ENCODE measurements at regions not wholly inside any gene's neighbourhood (a gene's known extent, or its start where the extent isn't known, plus 50 kb on each side); places are given as distances from the start of the nearest gene placed in this dataset.
A peak's percentile ranks its signal among the peaks of the same experiment; 100 is the strongest.

DNA sequence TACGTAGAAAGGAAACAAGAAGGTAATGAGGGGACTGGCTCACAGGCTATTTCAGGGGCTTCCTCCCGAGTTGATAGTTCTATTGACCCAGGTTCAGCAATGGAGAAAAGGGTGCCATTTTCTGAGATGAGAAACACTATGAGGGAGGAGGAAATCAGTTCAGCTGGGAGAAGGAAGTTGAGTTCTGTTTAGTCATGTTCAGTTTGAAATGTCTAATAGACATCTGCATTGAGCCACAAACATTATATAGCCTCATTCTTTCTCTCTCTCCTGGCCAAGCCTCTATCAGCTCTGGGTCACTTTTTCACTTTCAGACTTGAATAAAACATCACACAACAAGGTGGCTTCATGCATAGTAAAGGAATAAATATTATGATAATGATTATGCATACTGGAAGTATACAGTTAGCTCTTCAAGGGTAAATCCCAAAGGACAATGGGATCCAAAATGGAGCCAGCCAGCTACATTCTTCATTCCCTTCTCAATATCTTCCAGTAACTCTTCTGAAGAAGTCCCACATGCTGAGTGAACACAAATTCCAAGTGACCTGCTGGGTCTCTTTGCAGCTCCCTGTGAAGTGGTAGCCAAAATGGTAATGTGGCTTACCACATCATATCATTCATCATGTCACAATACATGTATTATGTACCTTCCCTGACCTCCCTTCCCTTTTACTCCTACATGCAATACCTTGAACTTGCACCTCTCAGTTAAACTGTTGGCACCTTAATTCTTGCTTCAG, 80.9 kb upstream of the CD44 start:
- no peaks in the 10 kb centered on the region for H3K9me3 ChIP-seq (replicated peaks; ENCODE audit: insufficient read depth, low read length)
- H3F3A ChIP-seq (ENCODE audit: insufficient read depth, low read length), result no peaks in the 10 kb centered on the region
- no peak overlapping the region for H3K9ac ChIP-seq (ENCODE audit: low read length)
- no peaks in the 10 kb centered on the region for H3K9me2 ChIP-seq (replicated peaks; ENCODE audit: insufficient read depth, low read length)
- peaks cover 17% of the 10 kb centered on the region for H3K4me1 ChIP-seq (ENCODE audit: low read length)
- no peak for DNase-seq
- H3K4me2 ChIP-seq (ENCODE audit: low read depth, low read length), result no peak overlapping the region
- H3K27me3 ChIP-seq (replicated peaks; ENCODE audit: insufficient read depth, low read length), result no peaks in the 10 kb centered on the region
- H3K4me3 ChIP-seq (ENCODE audit: low read length), result no peak overlapping the region
- TF ChIP-seq EZH2 (optimal IDR thresholded peaks at IDR 0.05; ENCODE audit: low read depth, low read length) (no peak), EZH2phosphoT487 (IDR thresholded peaks at IDR 0.05; ENCODE audit: low read length) (no peak), CTCF (IDR thresholded peaks at IDR 0.05; ENCODE audit: low read length) (no peak)
- H3K27ac ChIP-seq (ENCODE audit: low read length), result peak overlapping the region; percentile 16; the same call in 1 of the 2 replicates
- H4K20me1 ChIP-seq (ENCODE audit: insufficient read depth, low read length), result no peaks in the 10 kb centered on the region
- H3K79me2 ChIP-seq (ENCODE audit: low read length), result no peaks in the 10 kb centered on the region
- no peak overlapping the region for H2AFZ ChIP-seq (ENCODE audit: low read length)
- no peaks in the 10 kb centered on the region for H3K36me3 ChIP-seq (replicated peaks; ENCODE audit: insufficient read depth, low read length)

GRCh38 chr11:35058669-35059434, 80.1 kb upstream of the CD44 start:
- Histone ChIP-seq H3K9ac (ENCODE audit: low read length) (no peak overlapping the region), H2AFZ (ENCODE audit: low read length) (peak overlapping the region; percentile 12; the same call in 1 of the 2 replicates), H3K4me1 (ENCODE audit: low read length) (peaks cover 17% of the 10 kb centered on the region)

More at GRCh38 chr11:35058669-35059434, 80.1 kb upstream of the CD44 start:
- Histone ChIP-seq H3K27me3 (replicated peaks; ENCODE audit: insufficient read depth, low read length) (no peaks in the 10 kb centered on the region), H3K79me2 (ENCODE audit: low read length) (no peaks in the 10 kb centered on the region), H4K20me1 (ENCODE audit: insufficient read depth, low read length) (no peaks in the 10 kb centered on the region), H3K27ac (ENCODE audit: low read length) (no peak overlapping the region), H3F3A (ENCODE audit: insufficient read depth, low read length) (no peaks in the 10 kb centered on the region), H3K4me3 (ENCODE audit: low read length) (no peak overlapping the region), H3K9me3 (replicated peaks; ENCODE audit: insufficient read depth, low read length) (no peaks in the 10 kb centered on the region), H3K4me2 (ENCODE audit: low read depth, low read length) (no peak overlapping the region), H3K36me3 (replicated peaks; ENCODE audit: insufficient read depth, low read length) (no peaks in the 10 kb centered on the region), H3K9me2 (replicated peaks; ENCODE audit: insufficient read depth, low read length) (no peaks in the 10 kb centered on the region)
- TF ChIP-seq CTCF (IDR thresholded peaks at IDR 0.05; ENCODE audit: low read length) (no peak), EZH2 (optimal IDR thresholded peaks at IDR 0.05; ENCODE audit: low read depth, low read length) (no peak), EZH2phosphoT487 (IDR thresholded peaks at IDR 0.05; ENCODE audit: low read length) (no peak)
- DNase-seq, result no peak
